GM23338 (cell line): ENCODE measurements at regions not wholly inside any gene's neighbourhood (a gene's known extent, or its start where the extent isn't known, plus 50 kb on each side); places are given as distances from the start of the nearest gene placed in this dataset.

Source experiments
- CREB1 ChIP-seq: fragments of 250-450 bp; sonication (Bioruptor Pico); IDR thresholded peaks from 2 replicates; pipeline ENCODE4 v1.5.0; 2020; ENCODE audit warnings: low read depth, mild to moderate bottlenecking, moderate library complexity
- CTCF ChIP-seq, 2 experiments: fragments of 200-600 bp in 1 of 2; sonication (generic) in 1 of 2; conservative IDR thresholded peaks; 2 replicates each; pipeline versions ENCODE4 v1.5.1 to v1.6.1; 2016 to 2017; ENCODE audit warnings: antibody characterized with exemption in 2 of 2, low read depth in 2 of 2, mild to moderate bottlenecking in 2 of 2, moderate library complexity in 1 of 2
- EZH2 ChIP-seq: fragments of 200-600 bp; sonication (generic); IDR thresholded peaks from one replicate; pipeline ENCODE4 v1.8.0; 2017; ENCODE audit warnings: antibody characterized with exemption, mild to moderate bottlenecking, low read depth; ENCODE audit not compliant: unreplicated experiment
- EZH2phosphoT487 ChIP-seq: fragments of 200-600 bp; sonication (generic); IDR thresholded peaks from one replicate; pipeline ENCODE4 v1.8.1; 2018; ENCODE audit warnings: antibody characterized with exemption; ENCODE audit not compliant: unreplicated experiment
- JUNB ChIP-seq: IDR thresholded peaks from one replicate; pipeline ENCODE4 v1.6.1; 2016; ENCODE audit warnings: antibody characterized with exemption; ENCODE audit not compliant: unreplicated experiment
- POLR2AphosphoS5 ChIP-seq: IDR thresholded peaks from 2 replicates; pipeline ENCODE4 v1.6.1; 2016; ENCODE audit warnings: antibody characterized with exemption, low read depth
- REST ChIP-seq: IDR thresholded peaks from one replicate; pipeline ENCODE4 v1.6.1; 2018; ENCODE audit warnings: antibody characterized with exemption; ENCODE audit not compliant: unreplicated experiment
- ZNF331 ChIP-seq: fragments of 250-450 bp; sonication (Bioruptor Pico); IDR thresholded peaks from 2 replicates; pipeline ENCODE4 v1.5.0; 2020; ENCODE audit warnings: low read depth, mild to moderate bottlenecking, moderate library complexity
- ZNF462 ChIP-seq: fragments of 250-450 bp; sonication (Bioruptor Pico); IDR thresholded peaks from 2 replicates; pipeline ENCODE4 v1.5.0; 2020; ENCODE audit warnings: mild to moderate bottlenecking, moderate library complexity

- TF ChIP-seq CTCF (conservative IDR thresholded peaks at IDR 0.05; ENCODE audit: low read depth in 2 of 2) (no peak), EZH2 (no peak), CREB1 (CRISPR knock-in tag) (no peak), EZH2phosphoT487 (no peak), JUNB (no peak), ZNF331 (CRISPR knock-in tag) (no peak), ZNF462 (CRISPR knock-in tag) (no peak), POLR2AphosphoS5 (no peak), REST (no peak)
Observed at GRCh38 chr4:138301536-138301935, 59.4 kb upstream of the SLC7A11 start.
